Esophagus muscularis mucosa (tissue), 3 donors: ENCODE measurements at regions not wholly inside any gene's neighbourhood (a gene's known extent, or its start where the extent isn't known, plus 50 kb on each side); places are given as distances from the start of the nearest gene placed in this dataset.

Experiments
- CTCF ChIP-seq, 3 experiments: fragments of 200-600 bp in 2 of 3; fragments of 450-650 bp in 1 of 3; sonication (generic) in 2 of 3; IDR thresholded peaks; one replicate each; pipeline ENCODE4 v1.5.1; 2017 to 2019; ENCODE audit warnings: antibody characterized with exemption in 3 of 3, mild to moderate bottlenecking in 2 of 3, moderate library complexity in 1 of 3
- POLR2AphosphoS5 ChIP-seq, 2 donors: sonication (generic); formaldehyde crosslinking; IDR thresholded peaks; one replicate each; pipeline ENCODE4 v1.6.1; 2017; ENCODE audit warnings: antibody characterized with exemption in 2 of 2

GRCh38 chr6:140283197-140283596 is 908.7 kb upstream of the CITED2 start:
- TF ChIP-seq CTCF (IDR thresholded peaks at IDR 0.05) (no peak), POLR2AphosphoS5 (IDR thresholded peaks at IDR 0.05) (no peak)
